A549 (cell line): ENCODE measurements at regions not wholly inside any gene's neighbourhood (a gene's known extent, or its start where the extent isn't known, plus 50 kb on each side); places are given as distances from the start of the nearest gene placed in this dataset.

Source experiments
- ATAC-seq, 2 experiments: fragments of 200-7000 bp in 1 of 2; fragments of >200 bp in 1 of 2; cut with Nextera tagmentation in 1 of 2; cut with Tn5 transposase in 1 of 2; 3 replicates each; pipeline versions ENCODE4 v1.8.0 to v1.9.1; 2018 to 2020; ENCODE audit warnings: mild to moderate bottlenecking in 1 of 2, moderate library complexity in 1 of 2
- CTCF ChIA-PET: fragments of 300-600 bp; sonication (Branson Sonifier 250); formaldehyde crosslinking; extraction: SDS; loops from one replicate; lab custom pipeline; 2021; ENCODE audit warnings: antibody characterized with exemption, inconsistent platforms; lab: Yijun Ruan, JAX
- POLR2A ChIA-PET: fragments of 350-600 bp; formaldehyde crosslinking; extraction: SDS; loops from one replicate; lab custom pipeline; 2021; ENCODE audit warnings: antibody characterized with exemption, inconsistent platforms; lab: Yijun Ruan, JAX
- DNase-seq, 2 experiments: peaks; one replicate each; pipeline versions ENCODE4 v3.0.0 to v3.0.0-alpha.2; 2011 to 2016; ENCODE audit warnings: low read depth in 1 of 2, low spot score in 1 of 2
- FAIRE-seq: peaks from 2 replicates; lab custom pipeline; 2011; peaks lifted over from hg19 to GRCh38; lab: Jason Lieb, UNC
- H3K27ac ChIP-seq, 2 experiments: fragments of >200 bp; sonication (Bioruptor Twin); formaldehyde crosslinking; 3 replicates each; pipeline ENCODE4 v1.5.1; 2016 to 2017
- H3K4me1 ChIP-seq: fragments of >200 bp; sonication (Bioruptor Twin); formaldehyde crosslinking; 3 replicates; pipeline ENCODE4 v1.6.1; 2016
- H3K4me2 ChIP-seq: fragments of >200 bp; sonication (Bioruptor Twin); formaldehyde crosslinking; 3 replicates; pipeline ENCODE4 v1.6.1; 2016
- H3K4me3 ChIP-seq: fragments of >200 bp; sonication (Bioruptor Twin); formaldehyde crosslinking; 3 replicates; pipeline ENCODE4 v1.5.1; 2016
- H3K9me3 ChIP-seq: fragments of >200 bp; sonication (Bioruptor Twin); formaldehyde crosslinking; 3 replicates; pipeline ENCODE4 v1.6.1; 2016
- BHLHE40 ChIP-seq: IDR thresholded peaks from 2 replicates; pipeline ENCODE4 v1.6.1; 2012; ENCODE audit warnings: low read depth, low read length, inconsistent platforms
- CBX2 ChIP-seq: fragments of 200-600 bp; sonication (generic); IDR thresholded peaks from 2 replicates; pipeline ENCODE4 v1.6.1; 2016; ENCODE audit warnings: low read depth, mild to moderate bottlenecking, borderline replicate concordance
- CEBPB ChIP-seq, 2 experiments: fragments of >200 bp in 1 of 2; sonication (Bioruptor Twin) in 1 of 2; formaldehyde crosslinking in 1 of 2; IDR thresholded peaks; 2 replicates each; pipeline ENCODE4 v1.6.1; 2012 to 2016
- CHD2 ChIP-seq: fragments of 150-350 bp; IDR thresholded peaks from 2 replicates; pipeline ENCODE4 v1.6.1; 2014; ENCODE audit warnings: low read length; ENCODE audit not compliant: partially characterized antibody
- HDAC2 ChIP-seq: fragments of 200-600 bp; sonication (generic); IDR thresholded peaks from 2 replicates; pipeline ENCODE4 v1.6.1; 2016
- HEYL ChIP-seq: fragments of 250-450 bp; sonication (Bioruptor Pico); IDR thresholded peaks from 2 replicates; pipeline ENCODE4 v1.8.0; 2021; ENCODE audit warnings: mild to moderate bottlenecking, moderate library complexity
- HOXB13 ChIP-seq: fragments of 250-450 bp; sonication (Bioruptor Pico); IDR thresholded peaks from 2 replicates; pipeline ENCODE4 v1.5.0; 2020; ENCODE audit warnings: low read depth, mild to moderate bottlenecking, moderate library complexity
- HOXB5 ChIP-seq: fragments of 250-450 bp; sonication (Bioruptor Pico); IDR thresholded peaks from 2 replicates; pipeline ENCODE4 v1.5.0; 2020; ENCODE audit warnings: mild to moderate bottlenecking, moderate library complexity
- JUN ChIP-seq, 2 experiments: fragments of >200 bp; sonication (Bioruptor Twin); formaldehyde crosslinking; IDR thresholded peaks; 2 replicates in 1 of 2; 3 replicates in 1 of 2; pipeline ENCODE4 v1.6.1; 2016 to 2017
- JUNB ChIP-seq: fragments of >200 bp; sonication (Bioruptor Twin); formaldehyde crosslinking; IDR thresholded peaks from 2 replicates; pipeline ENCODE4 v1.6.1; 2016
- KDM1A ChIP-seq: fragments of 200-600 bp; sonication (generic); IDR thresholded peaks from 2 replicates; pipeline ENCODE4 v1.6.1; 2016; ENCODE audit warnings: low read depth, mild to moderate bottlenecking
- KDM5A ChIP-seq: fragments of 200-600 bp; sonication (generic); IDR thresholded peaks from 2 replicates; pipeline ENCODE4 v1.6.1; 2016; ENCODE audit warnings: antibody characterized with exemption, mild to moderate bottlenecking
- MYC ChIP-seq: IDR thresholded peaks from 2 replicates; pipeline ENCODE4 v1.6.1; 2012; ENCODE audit warnings: mild to moderate bottlenecking, inconsistent platforms, low read length, improper control_type of control experiment, borderline replicate concordance
- NPAS2 ChIP-seq: fragments of 250-450 bp; sonication (Bioruptor Pico); IDR thresholded peaks from 2 replicates; pipeline ENCODE4 v1.8.0; 2022; ENCODE audit warnings: mild to moderate bottlenecking, moderate library complexity, borderline replicate concordance
- POLR2A ChIP-seq: IDR thresholded peaks from 2 replicates; pipeline ENCODE4 v1.6.1; 2012; ENCODE audit warnings: mild to moderate bottlenecking, low read length
- RAD21 ChIP-seq, 2 experiments: fragments of >200 bp in 1 of 2; sonication (Bioruptor Twin) in 1 of 2; formaldehyde crosslinking in 1 of 2; IDR thresholded peaks in 1 of 2; conservative IDR thresholded peaks in 1 of 2; 2 replicates in 1 of 2; 3 replicates in 1 of 2; pipeline ENCODE4 v1.6.1; 2012 to 2018; ENCODE audit warnings: inconsistent platforms in 1 of 2
- RARB ChIP-seq: fragments of 250-450 bp; sonication (Bioruptor Pico); IDR thresholded peaks from 2 replicates; pipeline ENCODE4 v1.8.0; 2021; ENCODE audit warnings: mild to moderate bottlenecking, moderate library complexity
- RCOR1 ChIP-seq: fragments of 150-350 bp; IDR thresholded peaks from 2 replicates; pipeline ENCODE4 v1.6.1; 2014; ENCODE audit warnings: antibody characterized with exemption, low read length, low read depth
- RNF2 ChIP-seq: fragments of 200-600 bp; sonication (generic); IDR thresholded peaks from 2 replicates; pipeline ENCODE4 v1.6.1; 2016; ENCODE audit warnings: low read depth, mild to moderate bottlenecking, antibody characterized with exemption, moderate library complexity, borderline replicate concordance
- SMC3 ChIP-seq: fragments of >200 bp; sonication (Bioruptor Twin); formaldehyde crosslinking; IDR thresholded peaks from 3 replicates; pipeline ENCODE4 v1.6.1; 2018; ENCODE audit warnings: inconsistent platforms
- SREBF2 ChIP-seq: fragments of 450-650 bp; IDR thresholded peaks from 2 replicates; pipeline ENCODE4 v1.6.1; 2014; ENCODE audit warnings: mild to moderate bottlenecking, moderate library complexity
- USF2 ChIP-seq: fragments of 450-650 bp; IDR thresholded peaks from 2 replicates; pipeline ENCODE4 v1.6.1; 2014; ENCODE audit warnings: antibody characterized with exemption
- ZFP36 ChIP-seq: fragments of 450-650 bp; IDR thresholded peaks from 2 replicates; pipeline ENCODE4 v1.6.1; 2014; ENCODE audit warnings: borderline replicate concordance; ENCODE audit not compliant: partially characterized antibody
- WGBS: methylation state at CpG from one replicate; pipeline ENCODE4 v1.1.6; 2017; ENCODE audit errors: missing lambda C conversion rate; 5-methylcytosine and 5-hydroxymethylcytosine counted together
- TF ChIP-seq, protein P1 (sequence below): IDR thresholded peaks from 2 replicates; pipeline ENCODE4 v1.6.1; 2012; ENCODE audit warnings: low read depth, borderline replicate concordance
- TF ChIP-seq, protein P2 (sequence below): fragments of 250-450 bp; sonication (Bioruptor Pico); IDR thresholded peaks from 2 replicates; pipeline ENCODE4 v1.5.0; 2020; ENCODE audit warnings: low read depth, mild to moderate bottlenecking, moderate library complexity

- DNase-seq = peak; percentile 13 to 67
- 23% methylated on average over 4 of the region's 4 CpGs for WGBS
- TF ChIP-seq HDAC2 (no peak), HOXB13 (no peak), RCOR1 (no peak), ZFP36 (no peak), BHLHE40 (no peak), CEBPB (IDR thresholded peaks at IDR 0.05) (no peak), POLR2A (no peak), NPAS2 (no peak), KDM1A (no peak), HOXB5 (CRISPR knock-in tag) (no peak), JUN (IDR thresholded peaks at IDR 0.05) (no peak), SREBF2 (no peak)
- TF ChIP-seq, protein P1, sequence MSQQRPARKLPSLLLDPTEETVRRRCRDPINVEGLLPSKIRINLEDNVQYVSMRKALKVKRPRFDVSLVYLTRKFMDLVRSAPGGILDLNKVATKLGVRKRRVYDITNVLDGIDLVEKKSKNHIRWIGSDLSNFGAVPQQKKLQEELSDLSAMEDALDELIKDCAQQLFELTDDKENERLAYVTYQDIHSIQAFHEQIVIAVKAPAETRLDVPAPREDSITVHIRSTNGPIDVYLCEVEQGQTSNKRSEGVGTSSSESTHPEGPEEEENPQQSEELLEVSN = no peak
- TF ChIP-seq, protein P2, sequence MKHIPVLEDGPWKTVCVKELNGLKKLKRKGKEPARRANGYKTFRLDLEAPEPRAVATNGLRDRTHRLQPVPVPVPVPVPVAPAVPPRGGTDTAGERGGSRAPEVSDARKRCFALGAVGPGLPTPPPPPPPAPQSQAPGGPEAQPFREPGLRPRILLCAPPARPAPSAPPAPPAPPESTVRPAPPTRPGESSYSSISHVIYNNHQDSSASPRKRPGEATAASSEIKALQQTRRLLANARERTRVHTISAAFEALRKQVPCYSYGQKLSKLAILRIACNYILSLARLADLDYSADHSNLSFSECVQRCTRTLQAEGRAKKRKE (CRISPR knock-in tag) = no peak
- POLR2A ChIA-PET = no interaction called here
- Histone ChIP-seq H3K4me1 (peaks cover 55% of the 10 kb centered on the region), H3K4me3 (no peak overlapping the region), H3K4me2 (peak overlapping the region; percentile 67), H3K27ac (peak overlapping the region; percentile 55 to 79; a peak in 5 of 6 replicates), H3K9me3 (no peaks in the 10 kb centered on the region)
- FAIRE-seq = no peak
- CTCF ChIA-PET = interaction anchor here (1.1 to 2.4 kb wide), 3 partner anchors 11 to 176 kb away, joined by 3 to 13 read pairs (median 3); no protein-coding TSS in a partner anchor
- ATAC-seq = peak; percentile 52 to 57; a peak in 5 of 6 replicates
These were observed 246.6 kb downstream of the TBXT start for GRCh38 chr6:165920896-165921671.

DNA sequence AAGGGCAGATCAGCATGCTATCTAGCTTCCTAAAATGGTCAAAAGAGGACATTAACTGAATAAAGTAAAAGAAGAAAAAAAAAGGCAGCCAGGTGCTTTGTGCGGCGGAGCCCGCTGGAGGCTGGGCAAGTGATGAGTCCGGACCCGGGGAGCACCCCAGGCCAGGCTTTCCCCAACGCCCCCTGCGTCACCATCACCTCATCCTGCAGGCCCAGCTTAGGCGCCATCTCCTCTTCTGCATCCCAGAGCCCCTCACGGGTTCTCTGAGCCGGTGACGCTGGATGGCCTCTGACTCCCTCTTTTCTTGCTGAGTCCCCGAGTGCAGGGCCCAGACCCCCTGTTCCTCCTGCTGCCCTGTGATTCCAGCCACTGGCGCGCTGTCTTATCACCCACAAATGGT is 250.1 kb downstream of the TBXT start:
- POLR2A ChIA-PET = no interaction called here
- Histone ChIP-seq H3K4me1 (peaks cover 50% of the 10 kb centered on the region), H3K4me3 (no peak overlapping the region), H3K27ac (no peak overlapping the region), H3K9me3 (no peaks in the 10 kb centered on the region), H3K4me2 (no peak overlapping the region)
- CTCF ChIA-PET = no interaction called here
- ATAC-seq (no peak), DNase-seq (no peak), FAIRE-seq (no peak)
- TF ChIP-seq KDM5A = no peak
- TF ChIP-seq POLR2A = no peak
- no peak for TF ChIP-seq CBX2
- TF ChIP-seq JUNB = no peak
- TF ChIP-seq RNF2 = no peak
- WGBS = 94% methylated on average over 14 of the region's 14 CpGs

DNA sequence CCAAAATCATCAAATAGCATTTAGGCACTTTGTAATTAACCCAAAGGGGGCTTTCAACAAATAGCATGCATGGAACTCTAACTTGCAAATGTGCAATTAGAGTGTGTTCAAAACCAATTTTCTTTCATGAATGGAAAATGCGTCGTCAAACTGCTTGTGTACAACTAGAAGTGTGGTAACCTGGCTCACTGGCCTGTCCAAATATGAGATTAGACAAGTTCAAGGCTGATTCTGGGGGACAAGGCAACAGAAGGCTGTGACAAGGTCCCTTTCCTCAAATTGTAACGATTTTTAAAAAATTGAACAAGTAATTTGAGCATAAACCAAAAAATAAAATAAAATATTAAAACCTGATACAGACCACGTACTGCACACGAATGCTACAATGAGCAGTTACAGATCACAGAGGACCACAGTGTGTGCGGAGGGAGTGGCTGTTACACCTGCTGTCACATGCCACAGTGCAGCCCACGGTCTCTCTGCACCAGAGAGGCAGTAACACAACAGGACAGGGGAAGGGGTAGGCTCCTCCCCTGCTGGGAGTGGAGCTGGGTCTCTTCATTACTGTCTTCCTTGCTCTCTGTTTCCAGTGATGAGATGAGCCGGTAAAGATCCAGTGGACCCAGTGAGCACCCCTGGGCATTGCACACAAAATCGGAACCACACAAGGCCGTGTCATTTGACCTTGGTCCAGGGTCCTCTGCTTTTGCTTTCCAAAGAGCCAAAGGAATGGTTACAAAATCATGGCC is 252.2 kb upstream of the PDE10A start:
- ChIA-PET POLR2A (no interaction called here), CTCF (no interaction called here)
- TF ChIP-seq KDM1A (no peak), RAD21 (conservative IDR thresholded peaks at IDR 0.05 in 1 of 2, IDR thresholded peaks at IDR 0.05 in 1 of 2) (no peak), MYC (no peak), SMC3 (no peak), HOXB5 (CRISPR knock-in tag) (no peak), RCOR1 (no peak), USF2 (no peak), HEYL (CRISPR knock-in tag) (no peak), JUNB (no peak), CBX2 (no peak), CHD2 (no peak), KDM5A (no peak), ZFP36 (no peak), RARB (no peak)
- no peaks in the 10 kb centered on the region for H3K9me3 ChIP-seq
- no peak overlapping the region for H3K4me2 ChIP-seq
- H3K4me3 ChIP-seq = no peak overlapping the region
- FAIRE-seq (no peak), DNase-seq (no peak), ATAC-seq (peak in 1 of 2 experiments; percentile 37; a peak in 2 of 6 replicates)
- H3K27ac ChIP-seq = no peak overlapping the region
- 84% methylated on average over 10 of the region's 10 CpGs for WGBS
- H3K4me1 ChIP-seq = peaks cover 45% of the 10 kb centered on the region
